ENCODE measurements at regions not wholly inside any gene's neighbourhood (a gene's known extent, or its start where the extent isn't known, plus 50 kb on each side); places are given as distances from the start of the nearest gene placed in this dataset.

- Histone ChIP-seq H3K36me3 (ENCODE audit: control insufficient read depth in 2 of 2, insufficient read depth in 1 of 2, low read length in 2 of 2) (no peaks in the 10 kb centered on the region), H3K9me3 (ENCODE audit: control insufficient read depth, insufficient read depth, low read depth, low read length) (no peaks in the 10 kb centered on the region), H3K4me1 (ENCODE audit: control insufficient read depth, insufficient read depth, low read length) (no peaks in the 10 kb centered on the region), H3K27ac (ENCODE audit: extremely low read depth, low read depth, low read length) (no peak overlapping the region), H3K4me3 (ENCODE audit: low read depth, low read length) (no peak overlapping the region)
- TF ChIP-seq ZNF423 (tag by site-specific recombination; IDR thresholded peaks at IDR 0.05): no peak
- TF ChIP-seq, protein P1, sequence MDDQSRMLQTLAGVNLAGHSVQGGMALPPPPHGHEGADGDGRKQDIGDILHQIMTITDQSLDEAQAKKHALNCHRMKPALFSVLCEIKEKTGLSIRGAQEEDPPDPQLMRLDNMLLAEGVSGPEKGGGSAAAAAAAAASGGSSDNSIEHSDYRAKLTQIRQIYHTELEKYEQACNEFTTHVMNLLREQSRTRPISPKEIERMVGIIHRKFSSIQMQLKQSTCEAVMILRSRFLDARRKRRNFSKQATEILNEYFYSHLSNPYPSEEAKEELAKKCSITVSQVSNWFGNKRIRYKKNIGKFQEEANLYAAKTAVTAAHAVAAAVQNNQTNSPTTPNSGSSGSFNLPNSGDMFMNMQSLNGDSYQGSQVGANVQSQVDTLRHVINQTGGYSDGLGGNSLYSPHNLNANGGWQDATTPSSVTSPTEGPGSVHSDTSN (CRISPR knock-in tag; IDR thresholded peaks at IDR 0.05): no peak
- CTCF ChIA-PET: no interaction called here
- POLR2A ChIA-PET: no interaction called here
These were observed 1028.5 kb downstream of the CDH18 start for GRCh38 chr5:18959535-18959934.

GRCh38 chr5:18961234-18961633 is 1026.8 kb downstream of the CDH18 start:
- Histone ChIP-seq H3K9me3 (ENCODE audit: control insufficient read depth, insufficient read depth, low read depth, low read length) (no peaks in the 10 kb centered on the region), H3K36me3 (ENCODE audit: control insufficient read depth in 2 of 2, insufficient read depth in 1 of 2, low read length in 2 of 2) (no peaks in the 10 kb centered on the region), H3K4me3 (ENCODE audit: low read depth, low read length) (no peak overlapping the region), H3K4me1 (ENCODE audit: control insufficient read depth, insufficient read depth, low read length) (no peaks in the 10 kb centered on the region), H3K27ac (ENCODE audit: extremely low read depth, low read depth, low read length) (no peak overlapping the region)
- ChIA-PET POLR2A (no interaction called here), CTCF (no interaction called here)
- TF ChIP-seq ZNF654 (tag by site-specific recombination; IDR thresholded peaks at IDR 0.05; ENCODE audit: low read depth) (no peak), EGR2 (tag by site-specific recombination; IDR thresholded peaks at IDR 0.05; ENCODE audit: low read depth) (no peak), ZFP69B (tag by site-specific recombination; IDR thresholded peaks at IDR 0.05) (no peak), ZNF133 (tag by site-specific recombination; IDR thresholded peaks at IDR 0.05) (no peak), ZSCAN5A (tag by site-specific recombination; IDR thresholded peaks at IDR 0.05) (no peak), ZNF843 (tag by site-specific recombination; IDR thresholded peaks at IDR 0.05) (no peak), GLIS1 (tag by site-specific recombination; IDR thresholded peaks at IDR 0.05) (no peak), ZNF280D (tag by site-specific recombination; IDR thresholded peaks at IDR 0.05) (no peak), ZBTB17 (tag by site-specific recombination; IDR thresholded peaks at IDR 0.05) (no peak), ZNF362 (tag by site-specific recombination; IDR thresholded peaks at IDR 0.05) (no peak), ZNF23 (tag by site-specific recombination; IDR thresholded peaks at IDR 0.05; ENCODE audit: borderline replicate concordance) (no peak), ZNF423 (tag by site-specific recombination; IDR thresholded peaks at IDR 0.05) (no peak), ZNF214 (tag by site-specific recombination; IDR thresholded peaks at IDR 0.05; ENCODE audit: borderline replicate concordance) (no peak), ZSCAN4 (tag by site-specific recombination; IDR thresholded peaks at IDR 0.05) (no peak), HOXA7 (CRISPR knock-in tag; IDR thresholded peaks at IDR 0.05; ENCODE audit: borderline replicate concordance) (no peak), KLF10 (tag by site-specific recombination; IDR thresholded peaks at IDR 0.05) (no peak)
- TF ChIP-seq, protein P1 (CRISPR knock-in tag; IDR thresholded peaks at IDR 0.05): no peak

Data from HEK293 (cell line).